ENCODE measurements at regions not wholly inside any gene's neighbourhood (a gene's known extent, or its start where the extent isn't known, plus 50 kb on each side); places are given as distances from the start of the nearest gene placed in this dataset.

DNA sequence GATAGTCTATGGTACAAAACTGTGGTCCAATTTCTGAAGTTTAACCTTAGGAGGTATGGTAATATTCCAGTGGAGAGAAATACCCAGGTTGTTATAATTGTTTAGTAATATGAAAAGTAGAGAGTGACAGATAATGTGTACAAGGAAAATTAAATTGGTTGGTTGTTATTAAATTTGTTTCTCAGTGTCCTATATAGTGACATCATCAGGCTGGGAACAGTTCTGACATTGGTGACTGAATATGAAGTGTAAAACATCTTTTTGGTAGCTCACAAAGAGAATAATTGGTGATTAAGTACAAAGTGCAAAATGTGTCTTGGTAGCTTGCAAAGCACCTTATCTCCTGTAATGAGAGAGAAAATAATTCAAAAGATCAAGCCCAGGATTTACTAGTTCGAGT, 1806.1 kb upstream of the CDH6 start:
- TF ChIP-seq, protein P1, sequence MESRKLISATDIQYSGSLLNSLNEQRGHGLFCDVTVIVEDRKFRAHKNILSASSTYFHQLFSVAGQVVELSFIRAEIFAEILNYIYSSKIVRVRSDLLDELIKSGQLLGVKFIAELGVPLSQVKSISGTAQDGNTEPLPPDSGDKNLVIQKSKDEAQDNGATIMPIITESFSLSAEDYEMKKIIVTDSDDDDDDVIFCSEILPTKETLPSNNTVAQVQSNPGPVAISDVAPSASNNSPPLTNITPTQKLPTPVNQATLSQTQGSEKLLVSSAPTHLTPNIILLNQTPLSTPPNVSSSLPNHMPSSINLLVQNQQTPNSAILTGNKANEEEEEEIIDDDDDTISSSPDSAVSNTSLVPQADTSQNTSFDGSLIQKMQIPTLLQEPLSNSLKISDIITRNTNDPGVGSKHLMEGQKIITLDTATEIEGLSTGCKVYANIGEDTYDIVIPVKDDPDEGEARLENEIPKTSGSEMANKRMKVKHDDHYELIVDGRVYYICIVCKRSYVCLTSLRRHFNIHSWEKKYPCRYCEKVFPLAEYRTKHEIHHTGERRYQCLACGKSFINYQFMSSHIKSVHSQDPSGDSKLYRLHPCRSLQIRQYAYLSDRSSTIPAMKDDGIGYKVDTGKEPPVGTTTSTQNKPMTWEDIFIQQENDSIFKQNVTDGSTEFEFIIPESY (IDR thresholded peaks at IDR 0.05; ENCODE audit: borderline replicate concordance, low read depth) = no peak
- TF ChIP-seq GABPA (IDR thresholded peaks at IDR 0.05; ENCODE audit: low read depth) (no peak), TAF1 (IDR thresholded peaks at IDR 0.05; ENCODE audit: borderline replicate concordance, low read depth, low read length) (no peak), SIN3A (IDR thresholded peaks at IDR 0.05; ENCODE audit: borderline replicate concordance, low read depth, low read length) (no peak), MEF2A (IDR thresholded peaks at IDR 0.05; ENCODE audit: borderline replicate concordance, low read depth) (no peak), FOSL2 (IDR thresholded peaks at IDR 0.05; ENCODE audit: borderline replicate concordance, low read depth) (no peak), RFX5 (IDR thresholded peaks at IDR 0.05; ENCODE audit: low read length) (no peak), SMC3 (IDR thresholded peaks at IDR 0.05; ENCODE audit: low read depth, low read length) (no peak), RCOR1 (IDR thresholded peaks at IDR 0.05; ENCODE audit: low read length) (no peak), GATA2 (CRISPR knock-in tag; IDR thresholded peaks at IDR 0.05) (no peak), MXI1 (IDR thresholded peaks at IDR 0.05; ENCODE audit: low read depth, low read length) (no peak), YY1 (IDR thresholded peaks at IDR 0.05; ENCODE audit: low read depth) (no peak), RXRA (IDR thresholded peaks at IDR 0.05; ENCODE audit: borderline replicate concordance, low read depth) (no peak), FOXJ3 (CRISPR knock-in tag; IDR thresholded peaks at IDR 0.05) (no peak)
- TF ChIP-seq, protein P2, sequence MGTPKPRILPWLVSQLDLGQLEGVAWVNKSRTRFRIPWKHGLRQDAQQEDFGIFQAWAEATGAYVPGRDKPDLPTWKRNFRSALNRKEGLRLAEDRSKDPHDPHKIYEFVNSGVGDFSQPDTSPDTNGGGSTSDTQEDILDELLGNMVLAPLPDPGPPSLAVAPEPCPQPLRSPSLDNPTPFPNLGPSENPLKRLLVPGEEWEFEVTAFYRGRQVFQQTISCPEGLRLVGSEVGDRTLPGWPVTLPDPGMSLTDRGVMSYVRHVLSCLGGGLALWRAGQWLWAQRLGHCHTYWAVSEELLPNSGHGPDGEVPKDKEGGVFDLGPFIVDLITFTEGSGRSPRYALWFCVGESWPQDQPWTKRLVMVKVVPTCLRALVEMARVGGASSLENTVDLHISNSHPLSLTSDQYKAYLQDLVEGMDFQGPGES (IDR thresholded peaks at IDR 0.05; ENCODE audit: low read depth, low read length) = no peak
- TF ChIP-seq, protein P3, sequence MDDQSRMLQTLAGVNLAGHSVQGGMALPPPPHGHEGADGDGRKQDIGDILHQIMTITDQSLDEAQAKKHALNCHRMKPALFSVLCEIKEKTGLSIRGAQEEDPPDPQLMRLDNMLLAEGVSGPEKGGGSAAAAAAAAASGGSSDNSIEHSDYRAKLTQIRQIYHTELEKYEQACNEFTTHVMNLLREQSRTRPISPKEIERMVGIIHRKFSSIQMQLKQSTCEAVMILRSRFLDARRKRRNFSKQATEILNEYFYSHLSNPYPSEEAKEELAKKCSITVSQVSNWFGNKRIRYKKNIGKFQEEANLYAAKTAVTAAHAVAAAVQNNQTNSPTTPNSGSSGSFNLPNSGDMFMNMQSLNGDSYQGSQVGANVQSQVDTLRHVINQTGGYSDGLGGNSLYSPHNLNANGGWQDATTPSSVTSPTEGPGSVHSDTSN (IDR thresholded peaks at IDR 0.05) = no peak
- TF ChIP-seq, protein P4, sequence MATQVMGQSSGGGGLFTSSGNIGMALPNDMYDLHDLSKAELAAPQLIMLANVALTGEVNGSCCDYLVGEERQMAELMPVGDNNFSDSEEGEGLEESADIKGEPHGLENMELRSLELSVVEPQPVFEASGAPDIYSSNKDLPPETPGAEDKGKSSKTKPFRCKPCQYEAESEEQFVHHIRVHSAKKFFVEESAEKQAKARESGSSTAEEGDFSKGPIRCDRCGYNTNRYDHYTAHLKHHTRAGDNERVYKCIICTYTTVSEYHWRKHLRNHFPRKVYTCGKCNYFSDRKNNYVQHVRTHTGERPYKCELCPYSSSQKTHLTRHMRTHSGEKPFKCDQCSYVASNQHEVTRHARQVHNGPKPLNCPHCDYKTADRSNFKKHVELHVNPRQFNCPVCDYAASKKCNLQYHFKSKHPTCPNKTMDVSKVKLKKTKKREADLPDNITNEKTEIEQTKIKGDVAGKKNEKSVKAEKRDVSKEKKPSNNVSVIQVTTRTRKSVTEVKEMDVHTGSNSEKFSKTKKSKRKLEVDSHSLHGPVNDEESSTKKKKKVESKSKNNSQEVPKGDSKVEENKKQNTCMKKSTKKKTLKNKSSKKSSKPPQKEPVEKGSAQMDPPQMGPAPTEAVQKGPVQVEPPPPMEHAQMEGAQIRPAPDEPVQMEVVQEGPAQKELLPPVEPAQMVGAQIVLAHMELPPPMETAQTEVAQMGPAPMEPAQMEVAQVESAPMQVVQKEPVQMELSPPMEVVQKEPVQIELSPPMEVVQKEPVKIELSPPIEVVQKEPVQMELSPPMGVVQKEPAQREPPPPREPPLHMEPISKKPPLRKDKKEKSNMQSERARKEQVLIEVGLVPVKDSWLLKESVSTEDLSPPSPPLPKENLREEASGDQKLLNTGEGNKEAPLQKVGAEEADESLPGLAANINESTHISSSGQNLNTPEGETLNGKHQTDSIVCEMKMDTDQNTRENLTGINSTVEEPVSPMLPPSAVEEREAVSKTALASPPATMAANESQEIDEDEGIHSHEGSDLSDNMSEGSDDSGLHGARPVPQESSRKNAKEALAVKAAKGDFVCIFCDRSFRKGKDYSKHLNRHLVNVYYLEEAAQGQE (IDR thresholded peaks at IDR 0.05; ENCODE audit: low read depth, low read length) = no peak
- TF ChIP-seq, protein P5, sequence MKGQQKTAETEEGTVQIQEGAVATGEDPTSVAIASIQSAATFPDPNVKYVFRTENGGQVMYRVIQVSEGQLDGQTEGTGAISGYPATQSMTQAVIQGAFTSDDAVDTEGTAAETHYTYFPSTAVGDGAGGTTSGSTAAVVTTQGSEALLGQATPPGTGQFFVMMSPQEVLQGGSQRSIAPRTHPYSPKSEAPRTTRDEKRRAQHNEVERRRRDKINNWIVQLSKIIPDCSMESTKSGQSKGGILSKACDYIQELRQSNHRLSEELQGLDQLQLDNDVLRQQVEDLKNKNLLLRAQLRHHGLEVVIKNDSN (IDR thresholded peaks at IDR 0.05; ENCODE audit: borderline replicate concordance, low read depth) = no peak
- H3K79me2 ChIP-seq (ENCODE audit: insufficient read depth) = no peaks in the 10 kb centered on the region
- no peak overlapping the region for H3K4me2 ChIP-seq
- H2AFZ ChIP-seq (ENCODE audit: low read depth) = no peak overlapping the region
- DNase-seq = no peak
- H3K27me3 ChIP-seq (ENCODE audit: insufficient read depth) = no peaks in the 10 kb centered on the region
- H3K9me2 ChIP-seq = no peaks in the 10 kb centered on the region
- no peaks in the 10 kb centered on the region for H4K20me1 ChIP-seq (ENCODE audit: insufficient read depth)
- H3K4me3 ChIP-seq (ENCODE audit: low read depth in 2 of 2, low read length in 1 of 2) = no peak overlapping the region
- no peak overlapping the region for H3K9ac ChIP-seq
- POLR2A ChIA-PET = no interaction called here
- no peak overlapping the region for H3K27ac ChIP-seq (ENCODE audit: low read depth in 2 of 2, low read length in 1 of 2)
- CTCF ChIA-PET = no interaction called here
- WGBS (ENCODE audit: low lambda C conversion rate) = 0% methylated on average over 1 of the region's 1 CpG
- H3F3A ChIP-seq (replicated peaks; ENCODE audit: insufficient read depth) = no peaks in the 10 kb centered on the region
- H3K36me3 ChIP-seq (replicated peaks in 1 of 2; ENCODE audit: control insufficient read depth in 1 of 2, insufficient read depth in 2 of 2, low read length in 1 of 2) = no peaks in the 10 kb centered on the region
- no peaks in the 10 kb centered on the region for H3K4me1 ChIP-seq (ENCODE audit: control insufficient read depth in 1 of 2, insufficient read depth in 2 of 2, low read depth in 1 of 2, low read length in 1 of 2)
- H3K9me3 ChIP-seq = no peaks in the 10 kb centered on the region

Data from SK-N-SH (cell line).